Tibial nerve (tissue), 3 donors: ENCODE measurements at regions not wholly inside any gene's neighbourhood (a gene's known extent, or its start where the extent isn't known, plus 50 kb on each side); places are given as distances from the start of the nearest gene placed in this dataset.

Experiments used
- CTCF ChIP-seq, 5 experiments: fragments of 200-600 bp in 3 of 5; fragments of 450-650 bp in 2 of 5; sonication (generic) in 3 of 5; IDR thresholded peaks; one replicate each; pipeline ENCODE4 v1.5.1; 2016 to 2019; ENCODE audit warnings: antibody characterized with exemption in 5 of 5, mild to moderate bottlenecking in 3 of 5, moderate library complexity in 2 of 5
- POLR2A ChIP-seq, 2 donors: fragments of 450-650 bp; IDR thresholded peaks; one replicate each; pipeline ENCODE4 v1.6.1; 2017; ENCODE audit warnings: antibody characterized with exemption in 2 of 2, mild to moderate bottlenecking in 2 of 2, moderate library complexity in 2 of 2

DNA sequence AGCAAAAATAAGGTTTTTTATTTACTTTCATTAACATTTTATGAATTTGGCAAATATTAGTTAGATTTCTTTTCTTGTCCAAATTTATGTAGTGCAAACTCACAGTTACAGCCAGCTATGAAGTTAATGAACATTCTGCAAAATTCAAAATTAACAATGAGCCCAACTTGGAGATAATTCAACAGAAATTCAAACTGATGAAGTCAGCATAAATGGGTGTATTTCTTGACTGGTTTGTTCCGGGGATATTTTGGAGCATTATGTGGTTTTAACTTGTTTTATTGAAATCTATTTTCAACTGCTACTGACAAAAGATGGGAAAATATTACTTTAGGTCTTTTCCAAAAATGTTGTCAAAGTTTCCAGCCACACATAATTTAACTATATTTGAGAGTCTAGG is 807.9 kb downstream of the CDH8 start:
- no peak for TF ChIP-seq CTCF (IDR thresholded peaks at IDR 0.05)
- TF ChIP-seq POLR2A (IDR thresholded peaks at IDR 0.05): no peak
